Inferior parietal cortex (tissue), 1 donor: ENCODE measurements at regions not wholly inside any gene's neighbourhood (a gene's known extent, or its start where the extent isn't known, plus 50 kb on each side); places are given as distances from the start of the nearest gene placed in this dataset.
A peak's percentile ranks its signal among the peaks of the same experiment; 100 is the strongest.
"Not testable (repeated sequence)": the region's sequence is repeated elsewhere in the genome, so short reads cannot be mapped to it uniquely, and the experiment has no call there.

ENCODE experiments used
- DNase-seq: peaks from one replicate; pipeline ENCODE4 v3.0.0-alpha.2; 2016; ENCODE audit errors: extremely low spot score

DNA sequence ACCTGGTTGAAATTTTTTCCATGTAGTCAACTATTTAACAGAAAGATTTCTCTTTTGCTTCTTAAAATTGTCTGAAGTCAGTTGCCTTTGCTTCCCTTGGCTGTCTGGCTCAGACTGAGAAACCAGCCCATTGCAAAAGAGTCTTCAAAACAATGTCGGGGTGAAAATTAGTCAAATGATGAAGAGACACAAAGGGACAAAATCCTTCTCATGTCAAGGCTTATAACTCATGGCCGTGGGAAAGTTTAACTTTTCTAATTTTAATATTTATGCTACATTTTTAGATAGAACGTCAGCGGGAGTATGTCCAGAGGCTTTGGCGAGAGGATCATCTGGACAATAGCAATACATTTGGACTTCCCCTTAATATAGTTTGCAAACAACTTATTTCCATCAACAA lies 127.2 kb downstream of the CD164 start:
- no peak for DNase-seq

DNA sequence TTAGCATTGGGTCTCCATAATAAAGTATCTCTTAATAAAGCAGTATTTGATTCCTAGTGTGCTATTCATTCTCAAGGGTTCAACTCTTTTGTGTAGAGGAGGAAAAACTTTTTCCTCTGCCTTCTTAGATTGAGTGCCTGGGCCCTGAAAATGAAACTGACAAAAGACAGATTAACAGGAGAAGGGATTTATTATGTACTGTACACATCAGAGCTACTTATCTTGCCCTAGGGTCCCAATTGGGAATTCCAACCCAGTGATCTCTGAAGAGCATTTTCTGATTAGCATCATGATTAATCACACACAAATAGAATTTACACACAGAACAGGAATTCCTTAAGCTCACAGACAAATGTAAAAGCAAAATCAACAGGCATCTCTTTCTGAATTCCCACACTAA lies 128.9 kb downstream of the CD164 start:
- DNase-seq: no peak

DNA sequence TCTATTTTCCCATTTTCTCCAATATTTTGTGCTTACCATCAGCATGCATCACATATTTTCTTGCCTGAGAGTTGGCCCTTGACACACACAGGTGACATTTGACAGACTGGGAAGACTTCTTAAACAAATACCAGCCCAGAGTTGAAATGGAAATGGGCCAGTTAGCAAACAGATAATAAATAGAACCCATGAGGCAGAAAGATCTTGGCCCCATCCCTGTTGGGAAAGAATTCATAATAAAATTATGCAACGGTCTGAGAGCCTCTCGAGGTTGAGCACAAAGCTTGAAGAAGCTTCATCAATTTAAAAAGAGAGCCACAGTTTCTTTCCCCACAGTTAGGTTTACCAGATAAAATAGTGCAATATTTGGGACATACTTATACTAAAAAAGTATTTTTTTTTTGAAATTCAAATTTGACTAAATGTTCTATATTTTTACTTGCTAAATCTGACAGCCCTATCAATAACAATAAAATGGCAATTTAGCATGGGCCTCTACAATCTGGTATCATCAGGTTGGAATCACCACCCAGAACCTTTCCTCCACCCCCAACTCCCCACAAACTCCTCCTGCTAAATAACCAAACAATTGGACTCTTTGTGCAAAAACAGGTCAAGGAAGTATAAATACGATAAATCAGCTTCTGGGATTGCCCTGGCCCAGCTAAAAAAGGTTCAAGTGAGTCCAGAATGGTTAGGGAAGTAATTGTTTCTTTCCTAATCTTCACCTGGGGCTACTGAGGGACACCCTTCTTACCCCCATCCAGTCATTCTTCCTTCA lies 129.8 kb downstream of the CD164 start:
- DNase-seq: no peak

DNA sequence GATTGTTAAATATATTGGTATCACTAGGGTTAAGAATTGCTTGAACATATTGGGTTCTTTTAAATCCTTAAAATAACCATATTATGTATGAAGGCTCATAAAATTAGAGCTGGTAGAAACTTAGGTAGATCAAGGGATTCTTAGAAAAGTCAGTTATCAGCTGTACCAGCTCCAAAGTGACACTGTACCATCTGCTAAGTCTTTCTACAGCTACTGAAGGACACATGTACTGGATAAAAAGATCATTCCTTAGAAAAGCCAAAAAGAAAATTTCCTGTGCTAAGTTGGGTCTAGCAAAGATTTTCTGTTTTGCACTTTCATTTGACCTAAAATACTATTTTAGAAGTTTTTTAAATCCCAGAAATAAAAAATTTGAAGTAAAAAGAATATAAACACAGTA lies 130.4 kb downstream of the CD164 start:
- DNase-seq: no peak

DNA sequence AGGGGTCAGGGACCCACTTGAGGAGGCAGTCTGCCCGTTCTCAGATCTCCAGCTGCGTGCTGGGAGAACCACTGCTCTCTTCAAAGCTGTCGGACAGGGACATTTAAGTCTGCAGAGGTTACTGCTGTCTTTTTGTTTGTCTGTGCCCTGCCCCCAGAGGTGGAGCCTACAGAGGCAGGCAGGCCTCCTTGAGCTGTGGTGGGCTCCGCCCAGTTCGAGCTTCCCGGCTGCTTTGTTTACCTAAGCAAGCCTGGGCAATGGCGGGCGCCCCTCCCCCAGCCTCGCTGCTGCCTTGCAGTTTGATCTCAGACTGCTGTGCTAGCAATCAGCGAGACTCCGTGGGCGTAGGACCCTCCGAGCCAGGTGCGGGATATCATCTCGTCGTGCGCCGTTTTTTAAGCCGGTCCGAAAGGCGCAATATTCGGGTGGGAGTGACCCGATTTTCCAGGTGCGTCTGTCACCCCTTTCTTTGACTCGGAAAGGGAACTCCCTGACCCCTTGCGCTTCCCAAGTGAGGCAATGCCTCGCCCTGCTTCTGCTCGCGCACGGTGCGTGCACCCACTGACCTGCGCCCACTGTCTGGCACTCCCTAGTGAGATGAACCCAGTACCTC lies 131.6 kb downstream of the CD164 start:
- DNase-seq: not testable (repeated sequence)

DNA sequence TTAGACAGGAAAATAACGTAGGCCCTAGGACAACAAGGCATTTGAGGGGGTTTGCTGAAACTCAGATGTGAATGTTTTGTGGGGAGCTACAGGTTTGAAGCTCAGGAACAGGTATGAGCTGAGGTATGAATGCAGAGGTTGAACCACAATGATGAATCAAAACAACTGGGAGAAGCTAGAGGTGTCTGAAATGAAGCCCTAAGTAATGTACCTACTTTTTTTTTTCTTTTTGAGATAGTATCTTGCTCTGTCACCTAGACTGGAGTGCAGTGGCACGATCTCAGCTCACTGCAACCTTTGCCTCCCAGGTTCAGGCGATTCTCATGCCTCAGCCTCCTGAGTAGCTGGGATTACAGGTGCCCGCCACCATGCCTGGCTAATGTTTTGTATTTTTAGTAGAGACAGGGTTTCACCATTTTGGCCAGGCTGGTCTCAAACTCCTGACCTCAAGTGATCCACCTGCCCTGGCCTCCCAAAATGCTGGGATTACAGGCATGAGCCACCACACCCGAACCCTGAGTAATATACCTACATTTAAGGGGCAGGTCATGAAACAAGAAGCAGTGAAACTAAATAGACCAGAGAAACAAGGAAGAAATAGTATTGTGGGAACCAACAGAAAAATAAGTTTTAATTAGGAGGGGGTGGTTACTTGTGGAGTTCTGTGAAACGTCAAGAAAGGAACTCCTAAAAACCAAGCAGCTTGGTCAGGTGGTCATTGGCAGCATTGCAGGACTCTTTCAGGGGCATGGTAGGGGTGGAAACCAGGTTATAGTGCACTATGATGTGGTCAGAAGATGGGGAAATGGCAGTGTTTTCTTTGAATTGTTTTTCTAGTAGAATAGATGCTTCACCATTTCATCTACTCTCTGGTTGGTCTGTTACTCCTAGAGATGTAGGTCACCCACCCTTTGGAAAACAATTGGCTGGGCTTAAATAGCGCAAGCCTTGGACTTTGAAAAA lies 138.1 kb downstream of the CD164 start:
- no peak for DNase-seq

DNA sequence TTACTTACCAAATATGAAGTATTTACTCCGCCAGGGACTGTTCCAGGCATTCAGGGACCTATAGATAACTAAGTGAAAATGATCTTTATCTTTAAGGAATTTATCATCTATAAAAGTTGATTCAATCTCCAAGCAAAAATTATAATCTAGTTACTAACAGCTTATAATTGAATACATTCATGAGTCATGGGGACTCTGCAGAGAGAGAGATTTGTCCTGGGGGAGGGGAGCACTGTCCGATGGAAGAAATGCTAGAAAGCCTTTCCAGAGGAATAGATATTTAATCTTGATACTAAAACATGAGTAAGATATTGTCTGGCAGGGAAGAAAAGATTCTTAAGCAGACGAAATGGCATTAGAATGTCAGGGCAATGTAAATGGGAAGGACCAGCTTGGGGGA lies 139.3 kb downstream of the CD164 start:
- DNase-seq: no peak

DNA sequence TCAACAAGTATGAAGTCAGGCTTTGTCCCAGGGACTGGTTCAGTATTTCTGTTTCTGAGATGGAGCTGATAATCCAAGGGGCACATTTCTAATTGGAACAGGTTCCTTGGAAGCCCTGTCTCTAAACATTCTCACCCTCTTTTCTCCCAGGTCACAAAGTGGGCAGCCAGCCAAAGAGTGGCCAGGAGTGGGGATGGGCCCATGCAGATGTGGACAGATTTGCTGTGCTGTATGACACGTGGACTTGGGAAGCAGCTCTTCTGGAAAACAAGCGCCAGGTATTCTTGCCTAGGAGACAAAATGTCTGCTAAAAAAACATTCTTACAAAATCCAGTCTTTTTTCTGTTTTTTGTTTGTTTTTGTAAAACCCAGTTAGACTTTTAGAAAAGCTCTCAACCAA lies 140.2 kb downstream of the CD164 start:
- no peak for DNase-seq

DNA sequence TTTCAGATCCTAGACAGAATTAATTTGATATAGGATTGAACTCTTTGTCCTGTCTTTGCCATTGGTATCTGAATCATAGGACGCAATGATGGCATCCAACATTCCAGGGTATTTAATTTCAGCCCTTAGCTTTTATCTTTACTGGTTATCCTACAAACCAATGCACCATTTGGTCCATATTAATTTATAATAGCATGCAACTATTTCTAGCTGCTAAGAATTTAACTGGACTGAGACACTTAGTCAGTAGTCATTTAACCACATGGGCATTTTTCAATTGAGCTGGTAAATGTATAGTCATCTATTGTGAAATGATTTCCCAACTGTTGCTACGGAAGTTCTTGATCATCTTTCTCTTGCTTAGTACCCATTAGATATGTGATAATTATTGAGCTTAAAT lies 141.1 kb downstream of the CD164 start:
- DNase-seq: no peak

DNA sequence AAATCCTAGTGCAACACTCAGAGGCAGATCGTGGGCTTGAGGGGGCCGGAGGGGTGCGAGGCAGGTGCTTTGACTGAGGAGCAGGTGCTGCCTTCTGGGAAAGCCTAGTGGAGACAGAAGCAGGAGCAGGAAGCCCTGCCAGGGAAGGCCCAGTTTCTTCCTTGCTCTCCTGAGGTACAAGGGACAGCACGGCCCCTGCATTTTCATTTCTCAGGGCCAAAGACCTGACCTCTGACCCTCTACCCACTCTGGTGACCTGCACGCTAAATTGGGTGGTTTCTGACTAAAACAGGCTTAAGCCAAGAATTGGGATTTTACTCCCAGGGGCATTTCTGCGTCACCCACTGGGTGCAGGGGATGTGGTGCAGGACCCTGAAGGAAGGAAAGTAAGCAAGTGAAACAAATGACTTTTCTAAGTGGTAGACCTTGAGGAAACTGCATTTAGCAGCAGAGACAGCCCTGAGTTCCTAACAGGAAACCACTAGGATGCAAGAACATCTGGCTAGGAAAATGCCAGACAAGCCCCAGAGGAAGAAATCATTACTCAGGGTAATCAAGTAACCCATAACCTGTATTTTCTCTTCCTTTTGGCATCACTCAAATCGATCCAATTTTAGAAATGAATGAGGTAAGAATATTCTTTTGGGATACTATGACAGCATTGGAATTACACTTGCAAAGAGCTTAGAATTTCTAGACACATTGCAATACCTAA lies 141.7 kb downstream of the CD164 start:
- DNase-seq: no peak

DNA sequence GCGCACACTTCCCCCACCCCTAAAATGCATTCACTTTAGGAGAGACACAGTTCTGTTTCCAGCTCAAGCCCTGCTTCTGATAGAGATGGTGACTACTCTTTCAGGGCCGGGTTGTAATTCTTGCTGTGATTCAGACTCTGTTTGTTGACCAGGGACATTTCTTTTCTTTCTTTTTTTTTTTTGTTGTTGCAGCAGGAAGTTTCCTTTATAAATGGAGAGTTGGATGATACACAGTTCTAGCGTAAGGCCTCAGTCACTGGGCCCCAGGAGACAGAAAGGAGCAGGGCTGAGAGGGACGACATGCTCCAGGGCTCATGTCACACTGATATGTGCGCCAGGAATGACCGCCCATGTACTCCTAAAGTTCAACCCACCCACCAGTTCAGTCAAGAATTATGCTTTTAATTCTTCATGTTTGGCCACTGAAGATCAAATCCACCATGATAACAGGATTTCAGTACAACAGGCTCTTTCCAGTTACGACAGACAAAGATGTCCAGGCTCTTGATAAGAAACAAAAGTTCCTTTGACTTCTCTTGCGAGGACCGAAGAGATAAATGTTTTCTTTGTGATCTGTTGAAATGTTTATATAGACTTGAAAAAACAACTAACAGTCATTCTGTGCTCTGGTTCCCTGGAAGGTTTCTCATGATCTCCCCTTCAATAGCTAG lies 142.5 kb downstream of the CD164 start:
- peak; percentile 29 for DNase-seq

DNA sequence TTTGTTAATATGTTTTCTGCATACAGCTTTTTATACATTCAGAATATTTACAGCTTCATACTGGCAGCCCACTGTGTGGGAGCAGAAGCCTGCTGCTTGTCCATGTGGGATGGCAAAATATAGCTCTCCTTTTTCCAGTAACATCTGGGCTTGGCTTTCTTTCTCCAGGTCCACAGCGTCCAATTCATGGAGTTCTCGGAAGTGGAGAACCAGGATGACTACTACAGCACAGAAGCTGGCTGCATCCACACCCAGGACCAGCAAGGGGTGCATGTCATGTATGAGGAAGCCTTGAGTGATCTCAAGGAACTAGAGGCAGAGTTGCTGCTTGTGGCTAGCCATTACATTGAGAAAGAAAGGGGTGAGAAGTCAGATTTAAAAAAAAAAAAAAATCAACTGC lies 143.1 kb downstream of the CD164 start:
- DNase-seq: peak; percentile 20

DNA sequence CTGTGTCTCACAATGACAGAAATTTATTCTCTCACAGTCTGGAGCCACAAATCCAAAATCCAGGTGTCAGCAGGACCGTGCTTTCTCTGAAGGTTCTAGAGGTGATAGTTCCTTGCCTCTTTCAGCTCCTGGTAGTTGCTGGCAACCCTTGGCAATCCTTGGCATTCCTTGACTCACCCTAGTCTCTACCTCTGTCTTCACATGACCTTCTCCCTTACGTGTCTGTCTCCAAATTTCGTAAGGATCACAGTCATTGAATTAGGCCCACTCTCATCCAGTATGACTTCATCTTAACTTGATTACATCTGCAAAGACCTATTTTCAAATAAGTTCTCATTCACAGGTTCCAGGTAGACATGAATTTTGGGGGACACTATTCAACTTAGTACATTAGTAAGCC lies 143.1 kb downstream of the CEP57L1 start:
- DNase-seq: no peak

DNA sequence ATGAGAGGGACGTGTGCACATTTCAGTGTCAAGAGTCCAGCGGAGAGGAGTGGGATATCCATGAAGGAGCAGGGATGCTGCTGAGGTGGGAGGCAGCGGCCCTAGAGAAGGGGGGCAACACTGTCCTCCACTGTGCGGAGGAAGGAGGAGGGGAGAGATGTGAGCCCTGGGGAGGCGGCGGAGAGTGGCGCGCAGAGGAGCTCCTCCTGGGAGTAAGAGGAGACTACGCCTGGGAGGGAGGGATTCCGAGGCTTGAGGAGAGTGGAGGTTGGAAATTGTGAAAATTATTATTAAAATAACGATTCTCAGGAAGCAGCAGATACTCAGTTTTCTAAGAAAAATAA lies 142.7 kb downstream of the CEP57L1 start:
- no peak for DNase-seq

DNA sequence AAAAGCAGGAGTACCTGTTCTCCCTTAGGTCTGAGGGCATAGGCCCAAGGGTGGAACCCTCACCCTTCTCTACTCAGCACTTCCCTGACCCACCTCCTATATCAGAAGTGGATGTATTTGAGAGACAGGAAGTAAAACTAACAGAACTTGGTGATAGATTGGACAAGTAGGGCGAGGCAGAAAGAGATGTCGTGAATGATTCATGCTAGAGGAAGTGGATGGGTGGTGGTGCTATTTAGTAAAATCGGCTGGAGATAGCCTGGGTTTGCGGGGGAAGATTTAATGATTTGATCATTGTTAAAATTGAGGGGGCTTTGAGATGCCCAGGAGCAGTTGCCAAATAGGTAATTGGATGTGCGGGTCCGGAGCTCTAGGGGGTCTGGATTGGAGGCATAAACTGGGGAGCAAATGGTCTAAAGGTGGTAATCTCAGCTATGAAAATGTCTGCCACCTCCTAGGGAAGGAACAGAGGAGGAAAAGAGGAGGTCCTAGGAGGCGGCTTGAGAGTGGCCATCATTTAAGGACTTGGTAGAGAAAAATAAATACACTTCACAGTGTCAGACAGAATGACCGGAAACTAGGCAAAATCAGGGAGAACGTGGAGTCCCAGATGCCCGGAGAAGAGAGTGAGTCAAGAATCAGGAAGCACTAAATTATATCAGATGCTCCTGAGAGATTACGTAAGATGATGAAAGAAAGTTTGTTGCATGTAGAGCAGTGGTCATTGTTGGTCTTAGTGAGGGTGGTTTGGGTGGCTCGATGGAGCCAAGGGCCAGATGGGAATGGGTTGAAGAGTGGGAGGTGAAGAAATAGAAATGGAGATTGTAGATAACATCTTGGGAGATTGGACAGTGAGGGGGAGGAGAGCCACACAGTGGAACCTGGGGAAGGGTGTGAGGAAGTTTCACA lies 142.0 kb downstream of the CEP57L1 start:
- DNase-seq: no peak

DNA sequence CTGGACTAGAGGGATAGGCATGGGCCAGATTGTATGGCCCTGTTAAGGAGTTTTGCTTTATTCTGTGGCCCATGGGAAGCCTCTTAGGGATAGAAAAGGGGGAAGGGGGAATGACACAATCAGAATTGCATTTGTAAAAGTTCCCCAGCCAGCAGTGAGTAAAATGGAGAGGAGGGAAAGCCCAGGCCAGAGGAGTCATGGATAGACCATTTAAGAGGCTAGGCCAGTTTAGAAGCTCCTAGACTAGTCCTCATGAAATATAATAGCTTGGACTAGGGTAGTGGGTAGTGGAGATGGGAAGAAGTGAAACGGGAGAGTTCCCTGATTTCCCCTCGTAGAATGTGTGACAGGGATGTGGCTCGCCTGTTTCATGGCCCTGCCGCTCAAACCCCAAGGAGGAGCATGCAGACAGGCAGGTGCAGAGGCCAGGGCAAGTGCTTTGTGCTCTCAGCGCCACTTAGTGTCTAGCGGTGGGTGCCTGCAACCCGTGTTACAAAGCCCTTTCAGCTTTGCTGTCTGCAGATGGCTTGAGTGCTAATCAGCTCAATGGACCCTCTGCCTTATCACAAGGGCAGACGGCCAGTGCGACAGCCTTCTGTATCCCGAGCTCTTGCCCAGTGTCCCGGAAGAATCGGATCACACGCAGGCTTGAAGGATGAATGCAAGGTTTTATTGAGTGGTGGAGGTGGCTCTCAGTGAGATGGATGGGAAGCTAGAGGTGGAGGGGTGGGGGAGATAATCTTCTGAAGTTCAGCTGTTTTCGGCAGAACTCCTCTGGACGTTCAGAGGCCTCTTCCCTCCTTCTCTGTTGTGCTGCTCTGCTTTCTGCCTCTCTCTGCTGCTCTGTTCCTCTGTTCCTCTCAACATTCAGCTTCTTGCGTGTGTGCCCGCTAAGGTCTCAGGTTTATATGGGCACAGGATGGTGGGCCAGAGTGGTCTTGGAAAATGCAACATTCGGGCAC lies 141.1 kb downstream of the CEP57L1 start:
- DNase-seq: peak; percentile 40

DNA sequence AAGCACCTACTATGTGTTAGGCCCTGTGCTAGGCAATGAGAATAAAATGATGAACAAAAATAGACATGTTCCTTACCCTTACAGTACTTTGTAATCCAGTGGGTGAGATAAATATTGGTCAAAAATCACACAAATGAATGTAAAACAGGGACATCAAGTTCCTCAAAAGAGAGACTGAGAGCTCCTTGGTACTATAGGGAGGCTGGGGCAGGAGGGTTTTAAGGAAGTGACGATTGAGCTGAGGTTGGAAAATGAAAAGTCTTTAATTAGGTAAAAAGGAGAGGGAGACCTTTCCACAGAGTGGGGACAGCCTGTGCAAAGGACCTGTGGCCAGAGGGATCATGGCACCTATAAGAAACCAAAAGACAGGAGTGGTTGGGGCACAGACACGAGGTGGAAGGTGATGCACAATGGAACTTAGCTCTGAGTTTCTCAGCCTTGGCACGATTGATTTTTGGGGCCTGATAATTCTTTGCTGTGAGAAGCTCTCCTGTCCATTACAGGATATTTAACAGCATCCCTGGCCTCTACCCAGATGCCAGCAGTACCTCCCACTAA lies 140.3 kb downstream of the CEP57L1 start:
- no peak for DNase-seq

DNA sequence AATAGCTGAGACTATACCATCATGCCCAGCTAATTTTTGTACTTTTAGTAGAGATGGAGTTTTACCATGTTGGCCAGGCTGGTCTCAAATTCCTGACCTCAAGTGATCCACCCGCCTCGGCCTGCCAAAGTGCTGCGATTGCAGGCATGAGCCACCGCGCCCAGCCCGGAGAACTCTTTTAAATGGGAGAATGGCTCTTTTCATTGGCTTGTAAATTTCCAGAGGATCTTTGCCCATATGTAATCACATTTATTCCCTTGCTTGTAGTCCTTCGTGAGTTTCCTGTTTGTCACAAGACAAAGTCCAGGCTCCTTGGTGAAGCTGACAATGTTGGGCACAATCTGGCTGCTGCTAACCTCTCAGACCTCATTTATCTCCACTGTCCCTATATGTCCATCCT lies 135.1 kb downstream of the CEP57L1 start:
- DNase-seq: no peak

DNA sequence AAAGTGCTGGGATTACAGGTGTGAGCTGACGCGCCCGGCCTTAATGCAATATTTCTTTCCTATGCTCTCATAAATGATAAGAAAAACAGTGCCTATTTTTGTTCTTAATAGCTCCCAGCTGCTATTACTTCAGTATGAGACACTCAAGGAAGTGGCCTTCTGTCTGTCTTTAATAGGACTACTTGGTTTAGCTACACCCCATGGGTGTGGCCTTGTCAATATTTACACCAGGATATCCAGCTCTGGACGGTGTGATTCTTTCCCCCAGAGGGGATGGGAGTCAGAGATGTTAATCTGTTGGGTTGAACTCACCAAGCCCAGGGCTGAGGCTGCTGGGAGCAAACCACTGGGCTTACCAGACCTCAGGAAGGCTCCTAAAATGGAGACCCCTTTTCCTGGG lies 134.2 kb downstream of the CEP57L1 start:
- DNase-seq: no peak
